Heart left ventricle (tissue), 16 donors: ENCODE measurements at regions not wholly inside any gene's neighbourhood (a gene's known extent, or its start where the extent isn't known, plus 50 kb on each side); places are given as distances from the start of the nearest gene placed in this dataset.

Experiments used
- ATAC-seq, 4 donors: fragments of 200-7000 bp; cut with Tn5 transposase; one replicate each; pipeline ENCODE4 v1.9.1; 2020 to 2022; ENCODE audit warnings: moderate library complexity in 4 of 4, mild to moderate bottlenecking in 3 of 4, moderate number of reproducible peaks in 1 of 4
- DNase-seq, 5 donors: peaks; one replicate each; pipeline ENCODE4 v3.0.0-alpha.2; 2020
- H3K27ac ChIP-seq, 12 donors: fragments of 200-600 bp; sonication (generic) in 4 of 12; one replicate each; pipeline versions ENCODE4 v1.5.0 to v1.8.0; 2016 to 2022; ENCODE audit warnings: mild to moderate bottlenecking in 2 of 12
- H3K27me3 ChIP-seq, 9 donors: fragments of 200-600 bp; sonication (generic) in 2 of 9; one replicate each; pipeline versions ENCODE4 v1.5.1 to v1.8.0; 2016 to 2022; ENCODE audit warnings: mild to moderate bottlenecking in 3 of 9
- H3K36me3 ChIP-seq, 9 donors: fragments of 200-600 bp; sonication (generic) in 2 of 9; one replicate each; pipeline versions ENCODE4 v1.5.0 to v1.8.0; 2018 to 2022; ENCODE audit warnings: mild to moderate bottlenecking in 2 of 9
- H3K4me1 ChIP-seq, 12 donors: fragments of 200-600 bp; sonication (generic) in 4 of 12; one replicate each; pipeline versions ENCODE4 v1.5.0 to v1.8.0; 2016 to 2022; ENCODE audit warnings: mild to moderate bottlenecking in 3 of 12
- H3K4me3 ChIP-seq, 12 donors: fragments of 200-600 bp; sonication (generic) in 4 of 12; one replicate each; pipeline versions ENCODE4 v1.5.0 to v1.8.0; 2017 to 2022; ENCODE audit warnings: mild to moderate bottlenecking in 9 of 12, moderate library complexity in 4 of 12
- H3K9me3 ChIP-seq, 12 donors: fragments of 200-600 bp; sonication (generic) in 4 of 12; one replicate each; pipeline versions ENCODE4 v1.5.0 to v1.8.0; 2016 to 2022; ENCODE audit warnings: mild to moderate bottlenecking in 1 of 12
- CTCF ChIP-seq, 12 donors: fragments of 200-600 bp; sonication (generic) in 4 of 12; IDR thresholded peaks; one replicate each; pipeline versions ENCODE4 v1.5.0 to v1.8.0; 2018 to 2022; ENCODE audit warnings: antibody characterized with exemption in 12 of 12, mild to moderate bottlenecking in 5 of 12
- POLR2A ChIP-seq, 2 donors: fragments of 450-650 bp; IDR thresholded peaks; one replicate each; pipeline ENCODE4 v1.6.1; 2017; ENCODE audit warnings: antibody characterized with exemption in 2 of 2, mild to moderate bottlenecking in 2 of 2, moderate library complexity in 2 of 2
- WGBS, 4 donors: extraction: QIAGEN DNeasy Blood & Tissue Kit in 2 of 4; methylation state at CpG; one replicate each; pipeline versions ENCODE4 v1.1.5 to v1.1.7; 2013 to 2018; 5-methylcytosine and 5-hydroxymethylcytosine counted together
- intact Hi-C, 10 donors: fragments of 100-400 bp; cut with DNase I; formaldehyde crosslinking; loops; one replicate each; pipeline versions ENCODE4 v1.11.1 to v1.14.2; 2022
- donor health status: ischemic (EF 13 %, LVEDD 7.1; RV severe dilation, severe dysfunction).
- donor health status: healthy with polysubstance abuse.
- donor health status: DM: no; HTN: yes; CAD: no.
- donor health status: DM: no; HTN: no; CAD: no.
- donor health status: ischemic (EF 25% LVEDD 6.9; RV normal size, moderate dysfunction).
- donor health status: ischemic (EF 25% LVEDD 5.7; RV mildly dilated, moderate dysfunction).
- donor health status: healthy.
- donor health status: DM: yes; HTN: yes; CAD: no.
- donor health status: ischemic (EF 35%, LVEDD 5.7; RV mildly dilated, moderate dysfunction).
- donor health status: nonischemic (EF 11% LVEDD 7.7; RV severe dilation, severe dysfunction).
- donor health status: DM: yes; HTN: yes; CAD: no.
- donor health status: PGD.
- donor health status: ischemic (EF 29% LVEDD 5.4; RV normal size, mild dysfunction).
- donor health status: nonischemic (EF 23%, LVEDD 6.1; RV moderate dilation, normal function).

- Histone ChIP-seq H3K27me3 (peaks cover 0 to 6% (median 0%) of the 10 kb centered on the region in 9 donors), H3K27ac (no peak overlapping the region), H3K36me3 (no peaks in the 10 kb centered on the region), H3K4me3 (no peak overlapping the region), H3K9me3 (no peaks in the 10 kb centered on the region), H3K4me1 (no peaks in the 10 kb centered on the region)
- intact Hi-C loops = no loop called here
- no peak for TF ChIP-seq CTCF (IDR thresholded peaks at IDR 0.05)
- TF ChIP-seq POLR2A (IDR thresholded peaks at IDR 0.05) = no peak
- 83 to 88% (median 88%) methylated on average over 1 of the region's 1 CpG for WGBS, 4 donors
- DNase-seq (no peak), ATAC-seq (no peak)
These were observed 86.7 kb upstream of the UBE2E3 start for GRCh38 chr2:180893752-180894151.

- Histone ChIP-seq H3K36me3 (no peaks in the 10 kb centered on the region), H3K27me3 (peaks cover 0 to 6% (median 0%) of the 10 kb centered on the region in 9 donors), H3K4me1 (no peaks in the 10 kb centered on the region), H3K27ac (no peak overlapping the region), H3K4me3 (no peak overlapping the region), H3K9me3 (no peaks in the 10 kb centered on the region)
- TF ChIP-seq CTCF (IDR thresholded peaks at IDR 0.05) (no peak), POLR2A (IDR thresholded peaks at IDR 0.05) (no peak)
- intact Hi-C loops = no loop called here
- DNase-seq (no peak), ATAC-seq (no peak)
- WGBS, 4 donors = 48 to 72% (median 52%) methylated on average over 4 of the region's 4 CpGs
These were observed 88.3 kb upstream of the UBE2E3 start for GRCh38 chr2:180892091-180892490.

GRCh38 chr2:180891360-180891759 is 89.0 kb upstream of the UBE2E3 start:
- Histone ChIP-seq H3K27me3 (peaks cover 0 to 6% (median 0%) of the 10 kb centered on the region in 9 donors), H3K4me3 (no peak overlapping the region), H3K36me3 (no peaks in the 10 kb centered on the region), H3K9me3 (no peaks in the 10 kb centered on the region), H3K27ac (no peak overlapping the region), H3K4me1 (no peaks in the 10 kb centered on the region)
- intact Hi-C loops = no loop called here
- TF ChIP-seq POLR2A (IDR thresholded peaks at IDR 0.05) (no peak), CTCF (IDR thresholded peaks at IDR 0.05) (no peak)
- DNase-seq (no peak), ATAC-seq (no peak)

- peaks cover 0 to 2% (median 0%) of the 10 kb centered on the region in 9 donors for H3K27me3 ChIP-seq
- no peaks in the 10 kb centered on the region for H3K36me3 ChIP-seq
- no peak for ATAC-seq
- WGBS, 4 donors = 74 to 88% (median 83%) methylated on average over 1 of the region's 1 CpG
- TF ChIP-seq CTCF (IDR thresholded peaks at IDR 0.05) (no peak), POLR2A (IDR thresholded peaks at IDR 0.05) (no peak)
- H3K27ac ChIP-seq = no peak overlapping the region
- no peak overlapping the region for H3K4me3 ChIP-seq
- intact Hi-C loops = no loop called here
- H3K4me1 ChIP-seq = no peaks in the 10 kb centered on the region
- DNase-seq = no peak
- H3K9me3 ChIP-seq = peaks cover 0 to 2% (median 0%) of the 10 kb centered on the region in 12 donors
These were observed 89.6 kb upstream of the UBE2E3 start for GRCh38 chr2:180890781-180891180.
